GM23248 (cell line): ENCODE measurements at regions not wholly inside any gene's neighbourhood (a gene's known extent, or its start where the extent isn't known, plus 50 kb on each side); places are given as distances from the start of the nearest gene placed in this dataset.

Experiments used
- EZH2 ChIP-seq: fragments of 200-600 bp; sonication (generic); IDR thresholded peaks from 2 replicates; pipeline ENCODE4 v1.6.1; 2018; ENCODE audit warnings: antibody characterized with exemption, mild to moderate bottlenecking; ENCODE audit not compliant: insufficient read depth, poor library complexity, severe bottlenecking
- EZH2phosphoT487 ChIP-seq: fragments of 200-600 bp; sonication (generic); IDR thresholded peaks from 2 replicates; pipeline ENCODE4 v1.6.1; 2018; ENCODE audit warnings: antibody characterized with exemption, moderate library complexity, mild to moderate bottlenecking, low read depth; ENCODE audit not compliant: insufficient read depth

GRCh38 chr2:193690572-193690971 lies 1495.8 kb upstream of the TMEFF2 start:
- TF ChIP-seq EZH2phosphoT487 (no peak), EZH2 (no peak)
